ENCODE measurements at regions not wholly inside any gene's neighbourhood (a gene's known extent, or its start where the extent isn't known, plus 50 kb on each side); places are given as distances from the start of the nearest gene placed in this dataset.

DNA sequence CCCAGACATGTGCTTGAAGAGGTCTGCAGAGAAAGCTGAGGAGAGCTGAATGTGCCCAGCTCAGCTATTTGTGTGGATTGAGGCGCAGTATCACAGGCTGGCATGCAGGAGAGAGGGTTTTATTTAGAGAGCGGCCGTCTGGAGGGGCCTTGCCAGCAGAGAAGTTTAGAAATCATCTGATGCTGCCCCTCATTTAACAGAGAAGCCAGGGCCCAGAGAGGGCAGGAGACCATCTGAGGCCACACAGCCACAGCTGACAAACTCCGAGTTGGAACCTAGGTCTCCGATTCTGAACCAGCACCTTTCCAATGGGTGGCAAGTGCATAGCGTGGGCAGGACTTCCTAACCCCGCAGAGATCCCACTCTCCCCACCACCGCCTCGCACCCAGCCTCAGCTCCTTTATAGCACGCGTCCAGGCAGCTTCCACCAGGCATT lies 101.0 kb downstream of the LSM3 start:
- Histone ChIP-seq H3K36me3 (ENCODE audit: control insufficient read depth, insufficient read depth, low read length) (no peaks in the 10 kb centered on the region), H3K27ac (ENCODE audit: low read depth, low read length) (no peak overlapping the region), H3K18ac (ENCODE audit: low read length) (no peak overlapping the region), H3K23ac (ENCODE audit: low read length) (no peak overlapping the region), H3K4ac (ENCODE audit: low read depth, low read length) (peak overlapping the region; percentile 38), H2BK15ac (replicated peaks; ENCODE audit: low read depth) (no peak overlapping the region), H3K27me3 (ENCODE audit: insufficient read depth, low read length, poor library complexity) (no peaks in the 10 kb centered on the region), H3K9ac (ENCODE audit: low read length) (no peak overlapping the region), H4K5ac (ENCODE audit: low read length) (no peak overlapping the region), H4K8ac (ENCODE audit: low read depth, low read length) (no peak overlapping the region), H3K4me1 (ENCODE audit: control insufficient read depth, low read depth, low read length) (peaks cover 3% of the 10 kb centered on the region), H3K79me2 (ENCODE audit: control insufficient read depth, insufficient read depth, low read length) (no peaks in the 10 kb centered on the region), H3K4me3 (ENCODE audit: low read length) (no peak overlapping the region), H2AK5ac (ENCODE audit: low read length) (no peak overlapping the region), H3K79me1 (ENCODE audit: low read length) (no peaks in the 10 kb centered on the region), H2BK120ac (ENCODE audit: low read depth, low read length) (peak overlapping the region; percentile 13), H3K4me2 (ENCODE audit: low read length) (no peak overlapping the region), H2BK5ac (ENCODE audit: low read length) (no peak overlapping the region), H3K56ac (ENCODE audit: low read length) (no peak overlapping the region)
- no CpG with 5 or more reads among the region's 11 CpGs for WGBS (ENCODE audit: extremely low coverage, insufficient coverage, low lambda C conversion rate)
- no peak for DNase-seq

DNA sequence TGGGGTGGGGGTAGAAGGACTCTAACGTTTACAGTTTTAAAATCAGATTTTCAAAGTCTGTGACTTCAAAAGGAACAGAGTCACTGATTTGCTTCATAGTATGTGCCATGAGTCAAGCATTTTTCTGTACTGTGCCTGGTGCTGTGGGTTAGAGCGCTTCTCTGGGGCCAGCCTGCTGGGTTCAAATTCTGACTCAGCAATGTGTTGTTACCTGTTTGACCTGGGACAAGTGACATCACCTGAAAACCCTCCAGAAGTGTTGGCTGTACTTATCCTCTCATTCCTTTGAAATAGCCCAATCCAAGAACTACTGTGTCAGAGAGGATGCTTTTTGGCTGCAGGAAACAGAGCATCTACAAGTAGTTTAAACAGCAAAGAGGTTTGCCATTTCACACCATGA lies 101.7 kb downstream of the LSM3 start:
- Histone ChIP-seq H3K4me3 (ENCODE audit: low read length) (no peak overlapping the region), H4K5ac (ENCODE audit: low read length) (no peak overlapping the region), H2BK120ac (ENCODE audit: low read depth, low read length) (no peak overlapping the region), H3K4me1 (ENCODE audit: control insufficient read depth, low read depth, low read length) (peaks cover 3% of the 10 kb centered on the region), H3K4me2 (ENCODE audit: low read length) (no peak overlapping the region), H3K27me3 (ENCODE audit: insufficient read depth, low read length, poor library complexity) (no peaks in the 10 kb centered on the region), H2BK15ac (replicated peaks; ENCODE audit: low read depth) (no peak overlapping the region), H2AK5ac (ENCODE audit: low read length) (no peak overlapping the region), H3K23ac (ENCODE audit: low read length) (no peak overlapping the region), H3K79me2 (ENCODE audit: control insufficient read depth, insufficient read depth, low read length) (no peaks in the 10 kb centered on the region), H3K18ac (ENCODE audit: low read length) (no peak overlapping the region), H3K27ac (ENCODE audit: low read depth, low read length) (no peak overlapping the region), H3K79me1 (ENCODE audit: low read length) (no peaks in the 10 kb centered on the region), H3K4ac (ENCODE audit: low read depth, low read length) (no peak overlapping the region), H3K36me3 (ENCODE audit: control insufficient read depth, insufficient read depth, low read length) (no peaks in the 10 kb centered on the region), H3K56ac (ENCODE audit: low read length) (no peak overlapping the region), H4K8ac (ENCODE audit: low read depth, low read length) (no peak overlapping the region), H3K9ac (ENCODE audit: low read length) (no peak overlapping the region), H2BK5ac (ENCODE audit: low read length) (no peak overlapping the region)
- DNase-seq, result peak; percentile 86
- WGBS (ENCODE audit: extremely low coverage, insufficient coverage, low lambda C conversion rate), result no CpG with 5 or more reads among the region's 2 CpGs

DNA sequence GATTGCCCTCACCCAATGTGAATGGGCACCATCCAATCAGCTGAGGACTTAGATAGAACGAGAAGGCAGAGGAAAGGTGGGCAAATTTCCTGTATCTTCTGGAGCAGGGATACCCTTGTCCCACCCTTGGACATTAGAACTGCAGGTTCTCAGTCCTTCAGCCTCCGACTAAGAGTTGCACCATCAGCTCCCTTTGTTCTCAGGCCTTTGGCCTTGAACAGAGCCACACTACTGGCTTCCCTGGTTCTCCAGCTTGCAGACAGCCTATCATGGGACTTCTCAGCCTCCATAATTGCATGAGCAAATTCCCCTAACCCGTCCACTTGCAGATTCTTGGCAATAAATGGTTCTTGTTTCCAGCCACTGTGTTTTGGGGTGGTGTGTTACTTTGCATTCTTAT lies 102.4 kb downstream of the LSM3 start:
- Histone ChIP-seq H4K8ac (ENCODE audit: low read depth, low read length) (no peak overlapping the region), H3K27me3 (ENCODE audit: insufficient read depth, low read length, poor library complexity) (no peaks in the 10 kb centered on the region), H2BK15ac (replicated peaks; ENCODE audit: low read depth) (no peak overlapping the region), H3K4me3 (ENCODE audit: low read length) (no peak overlapping the region), H2AK5ac (ENCODE audit: low read length) (no peak overlapping the region), H2BK5ac (ENCODE audit: low read length) (no peak overlapping the region), H3K4me1 (ENCODE audit: control insufficient read depth, low read depth, low read length) (peaks cover 3% of the 10 kb centered on the region), H4K5ac (ENCODE audit: low read length) (no peak overlapping the region), H2BK120ac (ENCODE audit: low read depth, low read length) (no peak overlapping the region), H3K23ac (ENCODE audit: low read length) (no peak overlapping the region), H3K27ac (ENCODE audit: low read depth, low read length) (no peak overlapping the region), H3K18ac (ENCODE audit: low read length) (no peak overlapping the region), H3K56ac (ENCODE audit: low read length) (peak overlapping the region; percentile 29), H3K36me3 (ENCODE audit: control insufficient read depth, insufficient read depth, low read length) (no peaks in the 10 kb centered on the region), H3K4ac (ENCODE audit: low read depth, low read length) (no peak overlapping the region), H3K79me1 (ENCODE audit: low read length) (no peaks in the 10 kb centered on the region), H3K4me2 (ENCODE audit: low read length) (no peak overlapping the region), H3K79me2 (ENCODE audit: control insufficient read depth, insufficient read depth, low read length) (no peaks in the 10 kb centered on the region), H3K9ac (ENCODE audit: low read length) (no peak overlapping the region)
- no CpG with 5 or more reads among the region's 3 CpGs for WGBS (ENCODE audit: extremely low coverage, insufficient coverage, low lambda C conversion rate)
- no peak for DNase-seq

DNA sequence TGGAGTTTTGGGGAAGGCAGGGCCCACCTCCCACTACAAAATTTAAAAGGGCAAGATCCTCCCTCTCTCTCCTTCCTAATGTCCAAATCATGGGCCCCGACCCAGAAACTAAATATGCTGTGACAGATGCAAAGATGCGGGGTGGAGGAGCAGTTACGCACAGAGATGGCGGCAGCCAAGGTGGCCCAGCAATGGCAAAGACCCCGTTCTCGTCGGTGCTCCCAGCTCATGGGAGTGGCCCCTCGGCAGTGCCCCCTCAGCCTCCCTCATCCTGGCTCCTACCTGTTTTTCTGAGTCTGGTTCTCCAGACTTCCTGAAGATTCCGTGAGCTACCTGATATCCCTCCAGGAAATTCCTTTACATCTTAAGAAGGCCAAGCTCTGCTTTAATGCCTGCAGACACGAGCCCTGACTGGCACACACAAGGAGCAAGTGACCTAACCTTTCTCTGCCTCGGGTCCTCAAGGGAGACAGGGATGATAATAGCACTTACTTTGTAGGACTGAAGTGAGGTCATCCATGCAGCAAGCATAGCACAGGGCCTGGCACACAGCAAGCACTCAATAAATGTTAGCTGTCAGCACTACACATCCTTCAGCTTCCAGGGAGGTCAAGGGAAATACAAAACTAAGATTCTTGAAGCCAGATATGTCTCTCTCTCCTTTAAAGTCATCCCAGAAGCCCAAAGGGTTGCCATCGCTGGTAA lies 103.5 kb downstream of the LSM3 start:
- H4K5ac ChIP-seq (ENCODE audit: low read length), result no peak overlapping the region
- no peak overlapping the region for H3K9ac ChIP-seq (ENCODE audit: low read length)
- H3K18ac ChIP-seq (ENCODE audit: low read length), result no peak overlapping the region
- H3K27ac ChIP-seq (ENCODE audit: low read depth, low read length), result no peak overlapping the region
- no peak overlapping the region for H2AK5ac ChIP-seq (ENCODE audit: low read length)
- H3K79me1 ChIP-seq (ENCODE audit: low read length), result no peaks in the 10 kb centered on the region
- H3K4me2 ChIP-seq (ENCODE audit: low read length), result no peak overlapping the region
- no peak overlapping the region for H3K56ac ChIP-seq (ENCODE audit: low read length)
- peaks cover 5% of the 10 kb centered on the region for H3K4me1 ChIP-seq (ENCODE audit: control insufficient read depth, low read depth, low read length)
- no peak overlapping the region for H2BK15ac ChIP-seq (replicated peaks; ENCODE audit: low read depth)
- no peak overlapping the region for H4K8ac ChIP-seq (ENCODE audit: low read depth, low read length)
- WGBS (ENCODE audit: extremely low coverage, insufficient coverage, low lambda C conversion rate), result no CpG with 5 or more reads among the region's 12 CpGs
- H3K79me2 ChIP-seq (ENCODE audit: control insufficient read depth, insufficient read depth, low read length), result no peaks in the 10 kb centered on the region
- no peak for DNase-seq
- no peak overlapping the region for H2BK120ac ChIP-seq (ENCODE audit: low read depth, low read length)
- no peak overlapping the region for H2BK5ac ChIP-seq (ENCODE audit: low read length)
- H3K4ac ChIP-seq (ENCODE audit: low read depth, low read length), result no peak overlapping the region
- H3K36me3 ChIP-seq (ENCODE audit: control insufficient read depth, insufficient read depth, low read length), result no peaks in the 10 kb centered on the region
- H3K27me3 ChIP-seq (ENCODE audit: insufficient read depth, low read length, poor library complexity), result no peaks in the 10 kb centered on the region
- no peak overlapping the region for H3K4me3 ChIP-seq (ENCODE audit: low read length)
- H3K23ac ChIP-seq (ENCODE audit: low read length), result no peak overlapping the region

DNA sequence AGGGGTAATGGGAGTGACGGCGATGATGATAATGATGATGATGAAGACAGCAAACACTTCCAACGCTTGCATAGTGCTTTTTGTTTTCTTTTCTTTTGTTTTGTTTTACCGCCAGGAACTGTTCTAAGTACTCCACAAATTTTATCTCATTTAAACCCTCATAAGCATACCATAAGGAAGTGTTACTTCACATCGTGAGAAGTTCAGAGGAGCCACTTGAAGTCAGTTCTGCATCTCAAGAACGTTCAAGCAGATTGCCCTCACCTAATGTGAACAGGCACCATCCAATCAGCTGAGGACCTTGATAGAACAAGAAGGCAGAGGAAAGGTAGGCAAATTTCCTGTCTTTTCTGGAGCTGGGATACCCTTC lies 104.1 kb downstream of the LSM3 start:
- WGBS (ENCODE audit: extremely low coverage, insufficient coverage, low lambda C conversion rate), result no CpG with 5 or more reads among the region's 6 CpGs
- Histone ChIP-seq H3K4ac (ENCODE audit: low read depth, low read length) (no peak overlapping the region), H3K79me1 (ENCODE audit: low read length) (no peaks in the 10 kb centered on the region), H3K56ac (ENCODE audit: low read length) (no peak overlapping the region), H3K79me2 (ENCODE audit: control insufficient read depth, insufficient read depth, low read length) (no peaks in the 10 kb centered on the region), H3K18ac (ENCODE audit: low read length) (no peak overlapping the region), H3K27ac (ENCODE audit: low read depth, low read length) (no peak overlapping the region), H3K9ac (ENCODE audit: low read length) (no peak overlapping the region), H4K5ac (ENCODE audit: low read length) (no peak overlapping the region), H3K36me3 (ENCODE audit: control insufficient read depth, insufficient read depth, low read length) (no peaks in the 10 kb centered on the region), H4K8ac (ENCODE audit: low read depth, low read length) (no peak overlapping the region), H2BK15ac (replicated peaks; ENCODE audit: low read depth) (no peak overlapping the region), H2BK120ac (ENCODE audit: low read depth, low read length) (no peak overlapping the region), H3K4me2 (ENCODE audit: low read length) (no peak overlapping the region), H2BK5ac (ENCODE audit: low read length) (no peak overlapping the region), H3K27me3 (ENCODE audit: insufficient read depth, low read length, poor library complexity) (no peaks in the 10 kb centered on the region), H3K4me3 (ENCODE audit: low read length) (no peak overlapping the region), H3K23ac (ENCODE audit: low read length) (no peak overlapping the region), H2AK5ac (ENCODE audit: low read length) (no peak overlapping the region), H3K4me1 (ENCODE audit: control insufficient read depth, low read depth, low read length) (peaks cover 5% of the 10 kb centered on the region)
- DNase-seq, result no peak
